NCI-H82 treated with DMSO at 0.1 percent for 48 hours (cell line): ENCODE measurements at regions not wholly inside any gene's neighbourhood (a gene's known extent, or its start where the extent isn't known, plus 50 kb on each side); places are given as distances from the start of the nearest gene placed in this dataset.

ENCODE experiments used
- DNase-seq: peaks from one replicate; lab custom pipeline; 2025; ENCODE audit not compliant: unreplicated experiment; lab: John Stamatoyannopoulos, UW

GRCh38 chr16:54344646-54345630 lies 58.4 kb upstream of the IRX3 start:
- no peak for DNase-seq

GRCh38 chr16:54342966-54343365 lies 56.4 kb upstream of the IRX3 start:
- no peak for DNase-seq

- no peak for DNase-seq
Measured at GRCh38 chr16:54341892-54342776, 55.5 kb upstream of the IRX3 start.

- DNase-seq = no peak
Measured at GRCh38 chr16:54340531-54340930, 53.9 kb upstream of the IRX3 start.

- peak; percentile 18 for DNase-seq
Measured at GRCh38 chr16:54336631-54337204, 50.1 kb upstream of the IRX3 start.
